ENCODE measurements at regions not wholly inside any gene's neighbourhood (a gene's known extent, or its start where the extent isn't known, plus 50 kb on each side); places are given as distances from the start of the nearest gene placed in this dataset.

GRCh38 chr9:26655166-26655565, 237.4 kb downstream of the CAAP1 start:
- H3K27me3 ChIP-seq (ENCODE audit: insufficient read depth, poor library complexity, severe bottlenecking): no peaks in the 10 kb centered on the region
- H3K27ac ChIP-seq (replicated peaks): no peak overlapping the region
- DNase-seq (ENCODE audit: low read depth in 1 of 2, low spot score in 1 of 2): no peak

GRCh38 chr9:26650325-26650724, 242.3 kb downstream of the CAAP1 start:
- no peak overlapping the region for H3K4me3 ChIP-seq (replicated peaks; ENCODE audit: insufficient read depth, low read length)
- H3K27ac ChIP-seq (replicated peaks): no peak overlapping the region
- TF ChIP-seq REST (IDR thresholded peaks at IDR 0.05; ENCODE audit: insufficient replicate concordance, low read depth): no peak
- TF ChIP-seq POLR2AphosphoS5 (IDR thresholded peaks at IDR 0.05; ENCODE audit: low read depth): no peak
- no peak for TF ChIP-seq SPI1 (IDR thresholded peaks at IDR 0.05; ENCODE audit: borderline replicate concordance, low read depth)
- no peak for TF ChIP-seq GABPA (IDR thresholded peaks at IDR 0.05; ENCODE audit: low read depth)
- TF ChIP-seq, protein P1, sequence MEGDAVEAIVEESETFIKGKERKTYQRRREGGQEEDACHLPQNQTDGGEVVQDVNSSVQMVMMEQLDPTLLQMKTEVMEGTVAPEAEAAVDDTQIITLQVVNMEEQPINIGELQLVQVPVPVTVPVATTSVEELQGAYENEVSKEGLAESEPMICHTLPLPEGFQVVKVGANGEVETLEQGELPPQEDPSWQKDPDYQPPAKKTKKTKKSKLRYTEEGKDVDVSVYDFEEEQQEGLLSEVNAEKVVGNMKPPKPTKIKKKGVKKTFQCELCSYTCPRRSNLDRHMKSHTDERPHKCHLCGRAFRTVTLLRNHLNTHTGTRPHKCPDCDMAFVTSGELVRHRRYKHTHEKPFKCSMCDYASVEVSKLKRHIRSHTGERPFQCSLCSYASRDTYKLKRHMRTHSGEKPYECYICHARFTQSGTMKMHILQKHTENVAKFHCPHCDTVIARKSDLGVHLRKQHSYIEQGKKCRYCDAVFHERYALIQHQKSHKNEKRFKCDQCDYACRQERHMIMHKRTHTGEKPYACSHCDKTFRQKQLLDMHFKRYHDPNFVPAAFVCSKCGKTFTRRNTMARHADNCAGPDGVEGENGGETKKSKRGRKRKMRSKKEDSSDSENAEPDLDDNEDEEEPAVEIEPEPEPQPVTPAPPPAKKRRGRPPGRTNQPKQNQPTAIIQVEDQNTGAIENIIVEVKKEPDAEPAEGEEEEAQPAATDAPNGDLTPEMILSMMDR (IDR thresholded peaks at IDR 0.05; ENCODE audit: insufficient read depth, low read length): no peak
- no peak for DNase-seq (ENCODE audit: low read depth in 1 of 2, low spot score in 1 of 2)
- H3K27me3 ChIP-seq (ENCODE audit: insufficient read depth, poor library complexity, severe bottlenecking): no peaks in the 10 kb centered on the region

More at GRCh38 chr9:26655166-26655565, 237.4 kb downstream of the CAAP1 start:
- TF ChIP-seq SPI1 (IDR thresholded peaks at IDR 0.05; ENCODE audit: borderline replicate concordance, low read depth): no peak
- TF ChIP-seq REST (IDR thresholded peaks at IDR 0.05; ENCODE audit: insufficient replicate concordance, low read depth): no peak
- TF ChIP-seq GABPA (IDR thresholded peaks at IDR 0.05; ENCODE audit: low read depth): no peak
- TF ChIP-seq POLR2AphosphoS5 (IDR thresholded peaks at IDR 0.05; ENCODE audit: low read depth): no peak
- TF ChIP-seq, protein P1 (IDR thresholded peaks at IDR 0.05; ENCODE audit: insufficient read depth, low read length): no peak
- no peak overlapping the region for H3K4me3 ChIP-seq (replicated peaks; ENCODE audit: insufficient read depth, low read length)

DNA sequence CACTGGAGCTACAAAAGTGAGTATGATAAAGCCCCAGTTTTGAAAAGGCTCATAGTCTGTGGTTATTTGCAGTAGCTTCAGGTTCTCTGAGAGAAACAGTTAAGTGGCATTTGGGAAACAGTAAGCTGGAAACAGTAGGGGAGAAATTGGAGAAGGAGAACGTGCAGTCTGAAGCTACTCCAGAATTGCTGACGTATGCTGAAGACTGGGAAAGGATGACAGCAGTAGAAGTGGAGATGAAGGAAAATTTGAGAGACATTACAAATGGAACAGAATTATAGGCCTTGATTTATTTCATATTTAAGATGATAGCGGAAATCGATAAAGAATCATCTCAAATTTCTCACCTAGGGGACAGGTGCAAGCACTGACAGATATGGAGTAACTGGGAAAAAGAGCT, 248.8 kb downstream of the CAAP1 start:
- DNase-seq (ENCODE audit: low read depth in 1 of 2, low spot score in 1 of 2): no peak
- TF ChIP-seq REST (IDR thresholded peaks at IDR 0.05; ENCODE audit: insufficient replicate concordance, low read depth): no peak
- no peak for TF ChIP-seq SPI1 (IDR thresholded peaks at IDR 0.05; ENCODE audit: borderline replicate concordance, low read depth)
- no peak for TF ChIP-seq GABPA (IDR thresholded peaks at IDR 0.05; ENCODE audit: low read depth)
- TF ChIP-seq, protein P1 (IDR thresholded peaks at IDR 0.05; ENCODE audit: insufficient read depth, low read length): no peak
- no peak for TF ChIP-seq POLR2AphosphoS5 (IDR thresholded peaks at IDR 0.05; ENCODE audit: low read depth)
- H3K27ac ChIP-seq (replicated peaks): no peak overlapping the region
- no peak overlapping the region for H3K4me3 ChIP-seq (replicated peaks; ENCODE audit: insufficient read depth, low read length)
- no peaks in the 10 kb centered on the region for H3K27me3 ChIP-seq (ENCODE audit: insufficient read depth, poor library complexity, severe bottlenecking)
